Activated T-helper 1 cell treated with anti-CD3 and anti-CD28 coated beads, Interleukin-12 subunit alpha, Interleukin-12 subunit beta, Interleukin-2, Interleukin-4 antibody, amounts not matched to agents 30 ng/mL and 10 ng/mL and 1 ng/mL, durations not matched to agents 14 hours and 24 hours and 36 hours (primary cell): ENCODE measurements at regions not wholly inside any gene's neighbourhood (a gene's known extent, or its start where the extent isn't known, plus 50 kb on each side); places are given as distances from the start of the nearest gene placed in this dataset.
"Not testable (repeated sequence)": the region's sequence is repeated elsewhere in the genome, so short reads cannot be mapped to it uniquely, and the experiment has no call there.

Experiments
- DNase-seq: peaks from one replicate; pipeline ENCODE4 v3.0.0; 2021; ENCODE audit warnings: low spot score
- H3K27ac Mint-ChIP-seq: one replicate; pipeline ENCODE4 v1.8.0; 2021; ENCODE audit warnings: mild to moderate bottlenecking, mixed read lengths
- H3K27me3 Mint-ChIP-seq: one replicate; pipeline ENCODE4 v1.8.0; 2022; ENCODE audit warnings: mild to moderate bottlenecking, moderate library complexity, mixed read lengths; ENCODE audit not compliant: insufficient read depth
- H3K36me3 Mint-ChIP-seq: one replicate; pipeline ENCODE4 v1.8.0; 2021; ENCODE audit warnings: low read depth, mixed read lengths
- H3K4me1 Mint-ChIP-seq: one replicate; pipeline ENCODE4 v1.8.0; 2021; ENCODE audit warnings: low read depth, mixed read lengths
- H3K4me3 Mint-ChIP-seq: one replicate; pipeline ENCODE4 v1.8.0; 2021; ENCODE audit warnings: mild to moderate bottlenecking, moderate library complexity, mixed read lengths
- H3K9me3 Mint-ChIP-seq: one replicate; pipeline ENCODE4 v1.8.0; 2021; ENCODE audit warnings: mixed read lengths
- intact Hi-C: fragments of 100-400 bp; cut with micrococcal nuclease; formaldehyde crosslinking; loops from one replicate; pipeline ENCODE4 v1.15.1; 2024

GRCh38 chr1:96558635-96559034 is 162.9 kb upstream of the PTBP2 start:
- no peak overlapping the region for H3K4me3 Mint-ChIP-seq
- H3K9me3 Mint-ChIP-seq = no peaks in the 10 kb centered on the region
- intact Hi-C loops = loop anchor here (1.0 kb wide), 1 partner anchor 40 kb away; no protein-coding TSS in a partner anchor
- H3K36me3 Mint-ChIP-seq = no peaks in the 10 kb centered on the region
- no peak for DNase-seq
- no peak overlapping the region for H3K27ac Mint-ChIP-seq
- H3K27me3 Mint-ChIP-seq = no peaks in the 10 kb centered on the region
- no peaks in the 10 kb centered on the region for H3K4me1 Mint-ChIP-seq

GRCh38 chr1:96559181-96559580 is 162.4 kb upstream of the PTBP2 start:
- no peaks in the 10 kb centered on the region for H3K9me3 Mint-ChIP-seq
- H3K27me3 Mint-ChIP-seq = no peaks in the 10 kb centered on the region
- intact Hi-C loops = no loop called here
- no peak overlapping the region for H3K4me3 Mint-ChIP-seq
- no peak overlapping the region for H3K27ac Mint-ChIP-seq
- H3K36me3 Mint-ChIP-seq = no peaks in the 10 kb centered on the region
- DNase-seq = no peak
- no peaks in the 10 kb centered on the region for H3K4me1 Mint-ChIP-seq

- intact Hi-C loops = no loop called here
- H3K27ac Mint-ChIP-seq = no peak overlapping the region
- no peaks in the 10 kb centered on the region for H3K27me3 Mint-ChIP-seq
- no peaks in the 10 kb centered on the region for H3K4me1 Mint-ChIP-seq
- H3K4me3 Mint-ChIP-seq = no peak overlapping the region
- DNase-seq = no peak
- H3K36me3 Mint-ChIP-seq = no peaks in the 10 kb centered on the region
- H3K9me3 Mint-ChIP-seq = no peaks in the 10 kb centered on the region
These were observed 161.6 kb upstream of the PTBP2 start for GRCh38 chr1:96559707-96560596.

GRCh38 chr1:96562094-96562493 is 159.5 kb upstream of the PTBP2 start:
- H3K36me3 Mint-ChIP-seq = no peaks in the 10 kb centered on the region
- H3K27ac Mint-ChIP-seq = no peak overlapping the region
- H3K9me3 Mint-ChIP-seq = no peaks in the 10 kb centered on the region
- intact Hi-C loops = no loop called here
- no peak overlapping the region for H3K4me3 Mint-ChIP-seq
- H3K27me3 Mint-ChIP-seq = no peaks in the 10 kb centered on the region
- H3K4me1 Mint-ChIP-seq = no peaks in the 10 kb centered on the region
- DNase-seq = no peak

GRCh38 chr1:96564401-96564800 is 157.2 kb upstream of the PTBP2 start:
- H3K27me3 Mint-ChIP-seq, H3K4me3 Mint-ChIP-seq, intact Hi-C loops, H3K4me1 Mint-ChIP-seq, DNase-seq, H3K9me3 Mint-ChIP-seq, H3K27ac Mint-ChIP-seq, H3K36me3 Mint-ChIP-seq: not testable (repeated sequence)

GRCh38 chr1:96565546-96565945 is 156.0 kb upstream of the PTBP2 start:
- Mint-ChIP-seq H3K4me1 (no peaks in the 10 kb centered on the region), H3K4me3 (no peak overlapping the region), H3K36me3 (no peaks in the 10 kb centered on the region), H3K27me3 (no peaks in the 10 kb centered on the region), H3K9me3 (no peaks in the 10 kb centered on the region), H3K27ac (no peak overlapping the region)
- intact Hi-C loops = no loop called here
- no peak for DNase-seq

GRCh38 chr1:96568639-96569038 is 152.9 kb upstream of the PTBP2 start:
- intact Hi-C loops = no loop called here
- Mint-ChIP-seq H3K27ac (no peak overlapping the region), H3K9me3 (no peaks in the 10 kb centered on the region), H3K4me3 (no peak overlapping the region), H3K27me3 (peaks cover 2% of the 10 kb centered on the region), H3K4me1 (no peaks in the 10 kb centered on the region), H3K36me3 (no peaks in the 10 kb centered on the region)
- DNase-seq = no peak

GRCh38 chr1:96569288-96569687 is 152.3 kb upstream of the PTBP2 start:
- Mint-ChIP-seq H3K4me1 (no peaks in the 10 kb centered on the region), H3K4me3 (no peak overlapping the region), H3K36me3 (no peaks in the 10 kb centered on the region), H3K27ac (no peak overlapping the region), H3K9me3 (no peaks in the 10 kb centered on the region), H3K27me3 (peaks cover 2% of the 10 kb centered on the region)
- intact Hi-C loops = no loop called here
- no peak for DNase-seq

GRCh38 chr1:96579636-96580035 is 141.9 kb upstream of the PTBP2 start:
- Mint-ChIP-seq H3K4me3 (no peak overlapping the region), H3K27me3 (no peaks in the 10 kb centered on the region), H3K27ac (no peak overlapping the region), H3K36me3 (no peaks in the 10 kb centered on the region), H3K9me3 (no peaks in the 10 kb centered on the region), H3K4me1 (no peaks in the 10 kb centered on the region)
- no peak for DNase-seq
- intact Hi-C loops = no loop called here

GRCh38 chr1:96580920-96581319 is 140.7 kb upstream of the PTBP2 start:
- Mint-ChIP-seq H3K4me1 (no peaks in the 10 kb centered on the region), H3K27ac (no peak overlapping the region), H3K4me3 (no peak overlapping the region), H3K36me3 (no peaks in the 10 kb centered on the region), H3K9me3 (no peaks in the 10 kb centered on the region), H3K27me3 (no peaks in the 10 kb centered on the region)
- intact Hi-C loops = no loop called here
- DNase-seq = no peak

- intact Hi-C loops = no loop called here
- H3K27me3 Mint-ChIP-seq = no peaks in the 10 kb centered on the region
- H3K4me1 Mint-ChIP-seq = no peaks in the 10 kb centered on the region
- DNase-seq = no peak
- H3K27ac Mint-ChIP-seq = no peak overlapping the region
- H3K9me3 Mint-ChIP-seq = no peaks in the 10 kb centered on the region
- no peak overlapping the region for H3K4me3 Mint-ChIP-seq
- no peaks in the 10 kb centered on the region for H3K36me3 Mint-ChIP-seq
These were observed 139.8 kb upstream of the PTBP2 start for GRCh38 chr1:96581772-96582171.

- Mint-ChIP-seq H3K36me3 (no peaks in the 10 kb centered on the region), H3K27ac (no peak overlapping the region), H3K4me1 (no peaks in the 10 kb centered on the region), H3K4me3 (no peak overlapping the region), H3K9me3 (no peaks in the 10 kb centered on the region), H3K27me3 (no peaks in the 10 kb centered on the region)
- DNase-seq = no peak
- intact Hi-C loops = no loop called here
These were observed 137.7 kb upstream of the PTBP2 start for GRCh38 chr1:96583903-96584302.

- DNase-seq = no peak
- intact Hi-C loops = no loop called here
- Mint-ChIP-seq H3K27ac (no peak overlapping the region), H3K27me3 (no peaks in the 10 kb centered on the region), H3K36me3 (no peaks in the 10 kb centered on the region), H3K4me1 (no peaks in the 10 kb centered on the region), H3K9me3 (no peaks in the 10 kb centered on the region), H3K4me3 (no peak overlapping the region)
These were observed 134.4 kb upstream of the PTBP2 start for GRCh38 chr1:96587222-96587621.
